A549 (cell line): ENCODE measurements at regions not wholly inside any gene's neighbourhood (a gene's known extent, or its start where the extent isn't known, plus 50 kb on each side); places are given as distances from the start of the nearest gene placed in this dataset.

Experiments used
- ATAC-seq, 2 experiments: fragments of 200-7000 bp in 1 of 2; fragments of >200 bp in 1 of 2; cut with Nextera tagmentation in 1 of 2; cut with Tn5 transposase in 1 of 2; 3 replicates each; pipeline versions ENCODE4 v1.8.0 to v1.9.1; 2018 to 2020; ENCODE audit warnings: mild to moderate bottlenecking in 1 of 2, moderate library complexity in 1 of 2
- CTCF ChIA-PET: fragments of 300-600 bp; sonication (Branson Sonifier 250); formaldehyde crosslinking; extraction: SDS; loops from one replicate; lab custom pipeline; 2021; ENCODE audit warnings: antibody characterized with exemption, inconsistent platforms; lab: Yijun Ruan, JAX
- POLR2A ChIA-PET: fragments of 350-600 bp; formaldehyde crosslinking; extraction: SDS; loops from one replicate; lab custom pipeline; 2021; ENCODE audit warnings: antibody characterized with exemption, inconsistent platforms; lab: Yijun Ruan, JAX
- DNase-seq, 2 experiments: peaks; one replicate each; pipeline versions ENCODE4 v3.0.0 to v3.0.0-alpha.2; 2011 to 2016; ENCODE audit warnings: low read depth in 1 of 2, low spot score in 1 of 2
- FAIRE-seq: peaks from 2 replicates; lab custom pipeline; 2011; peaks lifted over from hg19 to GRCh38; lab: Jason Lieb, UNC
- H3K27ac ChIP-seq, 2 experiments: fragments of >200 bp; sonication (Bioruptor Twin); formaldehyde crosslinking; 3 replicates each; pipeline ENCODE4 v1.5.1; 2016 to 2017
- H3K4me1 ChIP-seq: fragments of >200 bp; sonication (Bioruptor Twin); formaldehyde crosslinking; 3 replicates; pipeline ENCODE4 v1.6.1; 2016
- H3K4me2 ChIP-seq: fragments of >200 bp; sonication (Bioruptor Twin); formaldehyde crosslinking; 3 replicates; pipeline ENCODE4 v1.6.1; 2016
- H3K4me3 ChIP-seq: fragments of >200 bp; sonication (Bioruptor Twin); formaldehyde crosslinking; 3 replicates; pipeline ENCODE4 v1.5.1; 2016
- H3K9me3 ChIP-seq: fragments of >200 bp; sonication (Bioruptor Twin); formaldehyde crosslinking; 3 replicates; pipeline ENCODE4 v1.6.1; 2016
- EP300 ChIP-seq, 2 experiments: fragments of >200 bp; sonication (Bioruptor Twin); formaldehyde crosslinking; IDR thresholded peaks; 2 replicates in 1 of 2; 3 replicates in 1 of 2; pipeline ENCODE4 v1.6.1; 2016 to 2017
- FOSB ChIP-seq: fragments of 250-450 bp; sonication (Bioruptor Pico); IDR thresholded peaks from 2 replicates; pipeline ENCODE4 v1.5.0; 2020; ENCODE audit warnings: mild to moderate bottlenecking, moderate library complexity
- FOXS1 ChIP-seq: fragments of 250-450 bp; sonication (Bioruptor Pico); IDR thresholded peaks from 2 replicates; pipeline ENCODE4 v1.5.0; 2020; ENCODE audit warnings: mild to moderate bottlenecking, moderate library complexity
- HES2 ChIP-seq: fragments of >200 bp; sonication (Bioruptor Twin); formaldehyde crosslinking; IDR thresholded peaks from 2 replicates; pipeline ENCODE4 v1.6.1; 2016
- HOXA7 ChIP-seq: fragments of 250-450 bp; sonication (Bioruptor Pico); IDR thresholded peaks from 2 replicates; pipeline ENCODE4 v1.5.0; 2020; ENCODE audit warnings: mild to moderate bottlenecking, moderate library complexity
- MAZ ChIP-seq: fragments of 150-350 bp; IDR thresholded peaks from 2 replicates; pipeline ENCODE4 v1.6.1; 2014; ENCODE audit warnings: antibody characterized with exemption, low read depth, low read length, borderline replicate concordance
- MYC ChIP-seq: IDR thresholded peaks from 2 replicates; pipeline ENCODE4 v1.6.1; 2012; ENCODE audit warnings: mild to moderate bottlenecking, inconsistent platforms, low read length, improper control_type of control experiment, borderline replicate concordance
- NFE2L2 ChIP-seq: fragments of 150-350 bp; conservative IDR thresholded peaks from 2 replicates; pipeline ENCODE4 v1.6.1; 2014; ENCODE audit warnings: low read length
- NPAS2 ChIP-seq: fragments of 250-450 bp; sonication (Bioruptor Pico); IDR thresholded peaks from 2 replicates; pipeline ENCODE4 v1.8.0; 2022; ENCODE audit warnings: mild to moderate bottlenecking, moderate library complexity, borderline replicate concordance
- POLR2A ChIP-seq: IDR thresholded peaks from 2 replicates; pipeline ENCODE4 v1.6.1; 2012; ENCODE audit warnings: mild to moderate bottlenecking, low read length
- POLR2AphosphoS2 ChIP-seq: conservative IDR thresholded peaks from 2 replicates; pipeline ENCODE4 v1.6.1; 2012; ENCODE audit warnings: low read length, improper control_type of control experiment, inconsistent platforms
- RAD21 ChIP-seq, 2 experiments: fragments of >200 bp in 1 of 2; sonication (Bioruptor Twin) in 1 of 2; formaldehyde crosslinking in 1 of 2; IDR thresholded peaks in 1 of 2; conservative IDR thresholded peaks in 1 of 2; 2 replicates in 1 of 2; 3 replicates in 1 of 2; pipeline ENCODE4 v1.6.1; 2012 to 2018; ENCODE audit warnings: inconsistent platforms in 1 of 2
- RCOR1 ChIP-seq: fragments of 150-350 bp; IDR thresholded peaks from 2 replicates; pipeline ENCODE4 v1.6.1; 2014; ENCODE audit warnings: antibody characterized with exemption, low read length, low read depth
- REST ChIP-seq: fragments of 200-600 bp; sonication (generic); IDR thresholded peaks from 2 replicates; pipeline ENCODE4 v1.6.1; 2016; ENCODE audit warnings: antibody characterized with exemption, mild to moderate bottlenecking, moderate library complexity
- RFX5 ChIP-seq: fragments of 450-650 bp; IDR thresholded peaks from 2 replicates; pipeline ENCODE4 v1.7.1; 2014; ENCODE audit warnings: antibody characterized with exemption, mild to moderate bottlenecking, moderate library complexity
- RNF2 ChIP-seq: fragments of 200-600 bp; sonication (generic); IDR thresholded peaks from 2 replicates; pipeline ENCODE4 v1.6.1; 2016; ENCODE audit warnings: low read depth, mild to moderate bottlenecking, antibody characterized with exemption, moderate library complexity, borderline replicate concordance
- TP53 ChIP-seq: fragments of 250-450 bp; sonication (Bioruptor Pico); IDR thresholded peaks from 2 replicates; pipeline ENCODE4 v1.5.0; 2021; ENCODE audit warnings: mild to moderate bottlenecking, moderate library complexity
- WGBS: methylation state at CpG from one replicate; pipeline ENCODE4 v1.1.6; 2017; ENCODE audit errors: missing lambda C conversion rate; 5-methylcytosine and 5-hydroxymethylcytosine counted together

- TF ChIP-seq POLR2AphosphoS2: no peak
Measured at GRCh38 chr9:126049088-126049487, 277.5 kb upstream of the MVB12B start (continued).

GRCh38 chr9:126049896-126050604 is 276.6 kb upstream of the MVB12B start:
- peak; percentile 14 to 70; a peak in 3 of 6 replicates for ATAC-seq
- no peak for FAIRE-seq
- peaks cover 12% of the 10 kb centered on the region for H3K9me3 ChIP-seq
- H3K4me3 ChIP-seq: no peak overlapping the region
- no peak overlapping the region for H3K27ac ChIP-seq
- no peaks in the 10 kb centered on the region for H3K4me1 ChIP-seq
- ChIA-PET CTCF (interaction anchor here (0.6 kb wide), 1 partner anchor 628 kb away, joined by 3 read pairs; no protein-coding TSS in a partner anchor), POLR2A (no interaction called here)
- no peak for TF ChIP-seq FOXS1 (CRISPR knock-in tag)
- TF ChIP-seq NPAS2 (CRISPR knock-in tag): no peak
- TF ChIP-seq REST: no peak
- DNase-seq: peak; percentile 25 to 28
- 49% methylated on average over 22 of the region's 26 CpGs for WGBS
- H3K4me2 ChIP-seq: no peak overlapping the region

GRCh38 chr9:126050605-126050990 is 276.0 kb upstream of the MVB12B start:
- no peaks in the 10 kb centered on the region for H3K4me1 ChIP-seq
- no peak overlapping the region for H3K27ac ChIP-seq
- no peak overlapping the region for H3K4me3 ChIP-seq
- peaks cover 9% of the 10 kb centered on the region; the same call in 1 of the 3 replicates for H3K9me3 ChIP-seq
- FAIRE-seq (no peak), ATAC-seq (no peak), DNase-seq (no peak)
- TF ChIP-seq POLR2A (no peak), EP300 (IDR thresholded peaks at IDR 0.05) (no peak), RFX5 (no peak)
- ChIA-PET POLR2A (no interaction called here), CTCF (interaction anchor here (0.6 kb wide), 2 partner anchors 218 to 628 kb away, joined by 3 read pairs; no protein-coding TSS in a partner anchor)
- no peak overlapping the region for H3K4me2 ChIP-seq
- 33% methylated on average over 9 of the region's 9 CpGs for WGBS

GRCh38 chr9:126051446-126052130 is 275.0 kb upstream of the MVB12B start:
- Histone ChIP-seq H3K4me2 (no peak overlapping the region), H3K9me3 (no peaks in the 10 kb centered on the region), H3K27ac (no peak overlapping the region), H3K4me1 (no peaks in the 10 kb centered on the region), H3K4me3 (no peak overlapping the region)
- WGBS: 52% methylated on average over 10 of the region's 15 CpGs
- POLR2A ChIA-PET: no interaction called here
- no peak for DNase-seq
- TF ChIP-seq RCOR1: no peak
- TF ChIP-seq HES2: no peak
- no peak for TF ChIP-seq RAD21 (conservative IDR thresholded peaks at IDR 0.05 in 1 of 2, IDR thresholded peaks at IDR 0.05 in 1 of 2)
- no peak for TF ChIP-seq RNF2
- CTCF ChIA-PET: interaction anchor here (0.5 to 1.3 kb wide), 2 partner anchors 15 to 94 kb away, joined by 3 read pairs; no protein-coding TSS in a partner anchor
- no peak for FAIRE-seq
- ATAC-seq: no peak

GRCh38 chr9:126052791-126053190 is 273.8 kb upstream of the MVB12B start:
- POLR2A ChIA-PET: no interaction called here
- Histone ChIP-seq H3K4me2 (no peak overlapping the region), H3K4me3 (no peak overlapping the region), H3K4me1 (no peaks in the 10 kb centered on the region), H3K27ac (no peak overlapping the region), H3K9me3 (no peaks in the 10 kb centered on the region)
- FAIRE-seq (no peak), ATAC-seq (no peak), DNase-seq (no peak)
- no peak for TF ChIP-seq FOSB (CRISPR knock-in tag)
- TF ChIP-seq HOXA7 (CRISPR knock-in tag): no peak
- no peak for TF ChIP-seq FOXS1 (CRISPR knock-in tag)
- no peak for TF ChIP-seq MYC
- no peak for TF ChIP-seq NFE2L2
- TF ChIP-seq NPAS2 (CRISPR knock-in tag): no peak
- TF ChIP-seq MAZ: no peak
- TF ChIP-seq TP53 (CRISPR knock-in tag): no peak
- TF ChIP-seq REST: no peak
- no peak for TF ChIP-seq POLR2A
- CTCF ChIA-PET: interaction anchor here (1.3 to 1.4 kb wide), 2 partner anchors 14 to 88 kb away, joined by 3 read pairs; no protein-coding TSS in a partner anchor
- WGBS: 58% methylated on average over 6 of the region's 6 CpGs
